SU-DHL-6 (cell line): ENCODE measurements at regions not wholly inside any gene's neighbourhood (a gene's known extent, or its start where the extent isn't known, plus 50 kb on each side); places are given as distances from the start of the nearest gene placed in this dataset.

ENCODE experiments used
- H2AFZ ChIP-seq: fragments of 200-600 bp; sonication (generic); 2 replicates; pipeline ENCODE4 v1.6.1; 2014; ENCODE audit warnings: low read depth, mild to moderate bottlenecking, moderate library complexity, mixed read lengths, antibody characterized with exemption, low read length; ENCODE audit not compliant: severe bottlenecking
- H3F3A ChIP-seq: fragments of 200-600 bp; shearing (Covaris generic); 2 replicates; pipeline ENCODE4 v1.6.0; 2016; ENCODE audit warnings: antibody characterized with exemption, mild to moderate bottlenecking; ENCODE audit not compliant: insufficient read depth
- H3K27ac ChIP-seq: fragments of 200-600 bp; sonication (generic); 2 replicates; pipeline ENCODE4 v1.5.1; 2016; ENCODE audit warnings: low read depth, mild to moderate bottlenecking, low read length, moderate library complexity, mixed read lengths
- H3K27me3 ChIP-seq: fragments of 200-600 bp; sonication (generic), shearing (Covaris generic); 2 replicates; pipeline ENCODE4 v1.6.0; 2014; ENCODE audit warnings: mild to moderate bottlenecking, low read length
- H3K36me3 ChIP-seq: fragments of 200-600 bp; sonication (generic); 2 replicates; pipeline ENCODE4 v1.6.1; 2014; ENCODE audit warnings: mild to moderate bottlenecking, low read length, mixed read lengths
- H3K4me2 ChIP-seq: fragments of 300-600, 200-600 bp; shearing (Covaris generic), sonication (generic); 2 replicates; pipeline ENCODE4 v1.6.0; 2014; ENCODE audit warnings: low read length, low read depth, mild to moderate bottlenecking; ENCODE audit not compliant: poor library complexity, severe bottlenecking
- H3K4me3 ChIP-seq: fragments of 200-600 bp; sonication (generic); 2 replicates; pipeline ENCODE4 v1.5.1; 2014; ENCODE audit warnings: antibody characterized with exemption, low read length, mild to moderate bottlenecking, mixed read lengths; ENCODE audit not compliant: insufficient read depth, poor library complexity, severe bottlenecking
- H3K79me2 ChIP-seq: fragments of 200-600 bp; sonication (generic); 2 replicates; pipeline ENCODE4 v1.6.1; 2014; ENCODE audit warnings: mild to moderate bottlenecking, low read length, moderate library complexity; ENCODE audit not compliant: insufficient read depth
- H3K9ac ChIP-seq: fragments of 200-600 bp; sonication (generic); 2 replicates; pipeline ENCODE4 v1.7.0; 2014; ENCODE audit warnings: mild to moderate bottlenecking, low read length
- H3K9me2 ChIP-seq: fragments of 200-600 bp; sonication (generic); replicated peaks from 2 replicates; pipeline ENCODE4 v1.6.1; 2014; ENCODE audit warnings: low read length; ENCODE audit not compliant: insufficient read depth
- H3K9me3 ChIP-seq: fragments of 200-600 bp; sonication (generic); 2 replicates; pipeline ENCODE4 v1.6.1; 2014; ENCODE audit warnings: low read length, mixed read lengths; ENCODE audit not compliant: insufficient read depth
- H4K20me1 ChIP-seq: fragments of 200-600 bp; sonication (generic); 2 replicates; pipeline ENCODE4 v1.6.1; 2014; ENCODE audit warnings: low read depth, mild to moderate bottlenecking, antibody characterized with exemption, low read length, moderate library complexity, mixed read lengths
- CTCF ChIP-seq: fragments of 200-600 bp; sonication (generic); IDR thresholded peaks from one replicate; pipeline ENCODE4 v1.5.1; 2017; ENCODE audit warnings: antibody characterized with exemption, mild to moderate bottlenecking, low read length, moderate library complexity; ENCODE audit not compliant: insufficient read depth, poor library complexity, severe bottlenecking
- EZH2phosphoT487 ChIP-seq: fragments of 200-600 bp; sonication (generic), shearing (Covaris generic); conservative IDR thresholded peaks from 2 replicates; pipeline ENCODE4 v1.6.1; 2018; ENCODE audit warnings: mild to moderate bottlenecking, antibody characterized with exemption, low read length, moderate library complexity, mixed read lengths

- Histone ChIP-seq H3K9ac (no peak overlapping the region), H3K9me3 (no peaks in the 10 kb centered on the region), H3F3A (no peaks in the 10 kb centered on the region), H2AFZ (no peak overlapping the region), H3K27ac (no peak overlapping the region), H3K27me3 (no peaks in the 10 kb centered on the region), H3K4me2 (no peak overlapping the region), H3K9me2 (no peaks in the 10 kb centered on the region), H3K79me2 (no peaks in the 10 kb centered on the region), H3K4me3 (no peak overlapping the region), H4K20me1 (no peaks in the 10 kb centered on the region), H3K36me3 (no peaks in the 10 kb centered on the region)
- no peak for TF ChIP-seq EZH2phosphoT487
- no peak for TF ChIP-seq CTCF
Observed at GRCh38 chr7:4523873-4524272, 158.2 kb upstream of the FOXK1 start.

GRCh38 chr7:4525884-4526283, 156.2 kb upstream of the FOXK1 start:
- no peak for TF ChIP-seq EZH2phosphoT487
- TF ChIP-seq CTCF = no peak
- Histone ChIP-seq H3K4me3 (no peak overlapping the region), H3K9me3 (no peaks in the 10 kb centered on the region), H3K9me2 (no peaks in the 10 kb centered on the region), H3K4me2 (no peak overlapping the region), H3K79me2 (no peaks in the 10 kb centered on the region), H3F3A (no peaks in the 10 kb centered on the region), H2AFZ (no peak overlapping the region), H3K27me3 (no peaks in the 10 kb centered on the region), H3K36me3 (no peaks in the 10 kb centered on the region), H3K9ac (no peak overlapping the region), H3K27ac (no peak overlapping the region), H4K20me1 (no peaks in the 10 kb centered on the region)

- Histone ChIP-seq H3K36me3 (no peaks in the 10 kb centered on the region), H3K4me3 (no peak overlapping the region), H3F3A (no peaks in the 10 kb centered on the region), H3K79me2 (no peaks in the 10 kb centered on the region), H3K9me3 (no peaks in the 10 kb centered on the region), H4K20me1 (no peaks in the 10 kb centered on the region), H3K27me3 (no peaks in the 10 kb centered on the region), H2AFZ (no peak overlapping the region), H3K27ac (no peak overlapping the region), H3K9ac (no peak overlapping the region), H3K9me2 (no peaks in the 10 kb centered on the region), H3K4me2 (no peak overlapping the region)
- no peak for TF ChIP-seq EZH2phosphoT487
- no peak for TF ChIP-seq CTCF
Observed at GRCh38 chr7:4527988-4528636, 154.0 kb upstream of the FOXK1 start.
